Activated gamma-delta T cell treated with Interleukin-2 at 50 U/mL for 16 hours (primary cell): ENCODE measurements at regions not wholly inside any gene's neighbourhood (a gene's known extent, or its start where the extent isn't known, plus 50 kb on each side); places are given as distances from the start of the nearest gene placed in this dataset.
"Not testable (repeated sequence)": the region's sequence is repeated elsewhere in the genome, so short reads cannot be mapped to it uniquely, and the experiment has no call there.

ENCODE experiments used
- DNase-seq: peaks from one replicate; pipeline ENCODE4 v3.0.0-alpha.2; 2020

GRCh38 chr3:67167481-67167880 lies 169.4 kb downstream of the KBTBD8 start:
- no peak for DNase-seq

- DNase-seq = no peak
Measured at GRCh38 chr3:67171841-67172240, 173.7 kb downstream of the KBTBD8 start.

GRCh38 chr3:67173130-67173529 lies 175.0 kb downstream of the KBTBD8 start:
- not testable (repeated sequence) for DNase-seq

DNA sequence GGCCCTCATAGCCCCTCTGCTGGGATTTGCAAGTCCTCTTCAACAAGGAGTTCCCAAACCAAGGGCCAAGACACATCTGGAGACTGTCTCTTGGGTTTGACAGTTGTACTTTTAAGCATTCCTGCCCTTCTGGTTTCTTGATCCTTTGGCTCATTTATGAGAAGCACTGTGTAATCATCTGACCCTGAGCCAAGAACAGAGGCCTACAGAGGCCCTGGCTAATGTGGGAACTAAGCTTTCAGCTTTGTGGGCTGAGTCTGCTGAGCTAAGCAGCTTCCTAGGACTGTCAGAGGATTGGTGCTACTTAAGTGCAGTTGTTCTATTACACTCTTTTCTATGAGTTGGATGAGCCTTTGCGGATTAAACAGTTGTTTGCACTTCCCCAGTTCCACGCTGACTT lies 178.3 kb downstream of the KBTBD8 start:
- DNase-seq = no peak

DNA sequence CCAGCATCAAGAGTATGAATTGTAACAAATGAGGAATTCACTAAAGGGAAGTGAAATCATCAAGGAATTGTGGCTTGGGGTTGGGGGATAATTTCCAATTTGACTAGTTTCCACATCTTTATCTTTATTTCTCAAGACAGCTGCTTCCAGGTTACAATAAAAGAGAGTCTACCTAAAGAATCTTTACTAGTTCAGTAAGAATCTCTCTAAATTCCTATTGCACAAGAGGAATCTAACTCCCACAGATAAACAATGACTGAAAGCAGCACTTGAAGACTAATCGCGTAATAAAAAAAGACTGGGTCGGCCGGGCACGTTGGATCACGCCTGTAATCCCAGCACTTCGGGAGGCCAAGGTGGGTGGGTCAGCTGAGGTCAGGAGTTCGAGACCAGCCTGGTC lies 194.4 kb downstream of the KBTBD8 start:
- no peak for DNase-seq

- no peak for DNase-seq
Measured at GRCh38 chr3:67196677-67197076, 198.6 kb downstream of the KBTBD8 start.

- no peak for DNase-seq
Measured at GRCh38 chr3:67198374-67198773, 200.3 kb downstream of the KBTBD8 start.

DNA sequence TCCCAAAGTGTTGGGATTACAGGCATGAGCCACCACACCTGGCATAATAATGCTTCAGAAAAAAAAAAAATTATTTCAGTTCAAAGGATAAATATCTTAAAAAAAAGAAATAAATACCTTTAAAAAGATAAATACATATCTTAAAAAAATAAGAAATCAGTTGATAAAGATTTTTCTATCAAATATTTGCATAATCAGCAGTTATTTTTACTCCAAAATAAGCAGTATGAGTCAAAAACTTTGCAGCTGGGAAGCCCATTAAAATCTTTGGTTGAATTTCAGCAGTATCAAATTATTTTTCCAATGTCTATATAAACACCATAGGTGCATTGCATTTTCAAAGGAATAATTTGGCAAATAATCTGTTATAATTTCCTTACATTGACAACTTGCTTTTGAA lies 202.5 kb downstream of the KBTBD8 start:
- DNase-seq = no peak

GRCh38 chr3:67201026-67201425 lies 202.9 kb downstream of the KBTBD8 start:
- no peak for DNase-seq

DNA sequence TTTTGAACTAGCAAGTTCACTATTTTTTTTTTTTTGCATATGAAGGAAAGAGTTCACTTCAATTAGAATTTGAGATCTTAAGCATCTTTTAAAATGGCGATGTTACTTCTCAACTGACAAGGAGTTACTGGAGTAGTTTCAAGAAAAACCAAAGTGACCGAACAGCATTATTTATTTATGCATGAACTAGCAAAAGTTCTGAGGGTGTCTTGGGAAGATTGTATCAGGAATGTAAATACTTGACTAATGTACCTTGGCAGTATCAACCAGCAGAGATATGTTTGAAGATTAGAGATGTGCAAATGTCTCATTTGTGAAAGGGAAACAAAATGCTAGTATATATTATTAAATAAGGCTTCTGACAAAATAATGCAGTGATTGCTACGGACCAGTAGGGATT lies 203.9 kb downstream of the KBTBD8 start:
- DNase-seq = no peak

- DNase-seq = no peak
Measured at GRCh38 chr3:67204951-67205350, 206.8 kb downstream of the KBTBD8 start.

GRCh38 chr3:67215690-67216089 lies 217.6 kb downstream of the KBTBD8 start:
- no peak for DNase-seq

DNA sequence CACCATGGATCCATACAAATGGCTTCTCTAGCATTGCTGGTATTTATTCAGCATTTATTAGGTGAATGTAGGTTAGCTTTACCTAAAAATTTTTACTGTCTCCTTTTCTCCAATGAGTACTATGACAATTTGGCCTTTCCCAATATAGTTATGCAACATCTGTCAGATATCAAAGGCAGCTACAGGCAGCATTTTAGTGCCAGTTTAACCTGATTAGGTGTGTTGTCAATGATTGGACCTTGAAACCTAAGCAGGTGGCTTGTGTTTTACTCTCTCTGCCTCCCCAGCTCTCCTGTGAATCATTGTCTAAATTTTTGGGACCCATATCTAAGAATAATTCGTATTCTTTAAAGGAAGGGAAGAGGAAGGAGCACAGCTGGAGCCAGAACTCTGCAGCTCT lies 228.9 kb downstream of the KBTBD8 start:
- DNase-seq = no peak

DNA sequence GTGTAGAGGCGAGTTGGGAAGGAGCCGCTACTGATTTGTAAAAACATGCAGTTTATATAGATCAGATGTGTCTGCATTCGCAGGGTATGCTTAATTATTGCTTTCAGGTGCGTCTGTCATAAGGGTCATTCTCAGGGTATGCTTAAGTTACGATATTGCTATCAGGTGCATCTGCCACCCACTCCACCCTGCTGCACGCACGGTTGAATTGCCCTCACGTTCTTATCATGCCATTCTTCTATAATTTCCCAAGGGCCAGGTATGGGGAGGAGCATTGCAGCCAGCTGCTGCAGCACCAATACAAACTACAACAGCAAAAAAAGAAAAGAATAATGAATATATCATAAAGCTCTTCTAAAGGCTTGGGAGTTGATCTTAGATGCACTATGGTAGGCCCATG lies 230.0 kb downstream of the KBTBD8 start:
- no peak for DNase-seq

DNA sequence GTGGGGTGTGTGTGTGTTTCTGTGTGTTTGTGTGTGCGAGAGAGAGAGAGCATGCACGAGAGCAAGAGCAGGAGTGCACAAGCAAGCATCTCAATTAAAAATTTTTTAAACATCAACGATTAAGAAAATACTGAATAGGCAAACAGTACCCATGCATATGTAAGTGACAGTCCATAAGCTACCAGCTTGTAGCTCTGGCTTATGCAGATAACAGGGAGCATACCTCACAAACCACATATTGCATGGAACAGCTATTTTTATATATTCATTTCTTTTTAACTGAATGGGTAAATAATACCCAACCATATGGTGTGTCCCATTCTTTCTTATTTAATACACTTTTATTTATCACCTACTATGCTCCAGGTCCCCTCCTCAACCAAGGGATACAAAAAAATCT lies 234.5 kb downstream of the KBTBD8 start:
- DNase-seq = no peak

DNA sequence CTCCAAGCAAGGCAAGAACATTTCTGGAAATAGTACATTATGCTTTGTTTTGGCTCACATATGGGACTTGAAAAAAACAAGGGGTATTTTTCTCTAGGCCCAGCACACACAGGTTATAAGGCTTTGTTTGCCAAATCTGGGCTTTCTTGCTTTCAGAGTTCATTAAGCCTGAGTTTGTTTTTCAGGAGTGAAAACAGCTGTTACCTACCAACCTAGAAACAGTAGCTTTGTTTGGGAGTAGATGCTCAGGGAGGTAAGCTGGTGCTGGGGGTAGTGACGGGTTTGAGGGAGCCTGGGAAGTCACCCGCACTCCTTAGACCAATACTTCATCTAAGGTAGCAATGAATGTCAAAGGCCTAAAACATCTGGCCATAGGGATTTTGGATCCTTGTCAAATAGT lies 241.2 kb downstream of the KBTBD8 start:
- no peak for DNase-seq

DNA sequence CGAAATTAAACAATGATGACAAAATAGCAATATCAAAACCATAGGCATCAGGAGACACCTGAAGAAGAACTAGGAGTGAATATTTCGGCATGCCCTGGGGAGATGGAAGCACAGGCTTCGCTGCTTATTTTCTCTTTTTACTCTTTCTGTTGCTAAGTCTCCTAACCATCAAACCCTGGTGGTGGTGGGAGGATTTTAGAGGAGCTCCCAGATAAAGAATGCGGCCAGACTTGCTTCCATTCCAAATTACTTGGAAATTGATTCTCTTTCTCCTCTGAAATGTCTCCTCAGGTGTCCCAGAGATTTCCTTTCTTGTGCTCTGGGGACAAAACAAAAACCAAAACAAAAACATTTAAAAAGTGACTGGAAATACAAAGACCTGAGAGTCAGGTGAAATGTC lies 243.0 kb downstream of the KBTBD8 start:
- no peak for DNase-seq

DNA sequence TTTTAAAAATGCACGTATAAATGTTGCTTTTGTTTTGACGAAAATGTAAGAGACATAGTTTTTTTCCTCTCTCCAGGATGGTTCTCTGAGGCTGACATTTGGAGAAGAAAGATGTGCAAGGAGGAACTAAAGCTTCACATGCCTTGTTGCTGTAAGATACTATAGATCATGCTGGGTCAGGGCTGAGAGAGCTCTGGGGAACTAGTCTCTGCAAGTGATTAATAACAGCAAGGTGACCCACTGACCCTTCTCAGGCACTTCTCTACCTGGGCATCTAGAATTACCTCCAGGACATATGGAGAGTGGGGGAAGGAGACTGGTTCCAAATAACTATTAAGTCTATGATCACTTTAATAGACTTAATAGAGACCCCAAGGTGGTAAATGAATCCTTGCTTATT lies 246.0 kb downstream of the KBTBD8 start:
- DNase-seq = no peak

DNA sequence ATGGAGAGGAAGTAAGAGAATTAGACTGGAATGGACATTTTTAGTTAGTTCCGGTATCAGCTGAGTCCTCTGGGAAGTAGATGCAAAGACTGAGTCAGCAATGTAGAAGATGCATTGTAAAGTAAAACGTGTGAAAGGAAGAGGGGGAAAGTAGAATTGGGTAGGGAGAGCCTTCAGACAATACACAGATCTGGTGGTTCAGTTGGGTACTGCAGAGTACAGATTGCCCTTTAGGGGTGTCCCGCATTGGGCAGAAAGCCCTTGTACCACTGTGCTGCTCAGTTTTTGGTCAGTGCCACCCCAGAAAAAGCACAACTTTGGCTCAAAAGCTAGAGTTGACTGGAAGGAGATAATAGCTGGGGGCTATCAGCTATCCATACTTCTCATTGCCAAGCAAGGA lies 247.4 kb downstream of the KBTBD8 start:
- DNase-seq = no peak

DNA sequence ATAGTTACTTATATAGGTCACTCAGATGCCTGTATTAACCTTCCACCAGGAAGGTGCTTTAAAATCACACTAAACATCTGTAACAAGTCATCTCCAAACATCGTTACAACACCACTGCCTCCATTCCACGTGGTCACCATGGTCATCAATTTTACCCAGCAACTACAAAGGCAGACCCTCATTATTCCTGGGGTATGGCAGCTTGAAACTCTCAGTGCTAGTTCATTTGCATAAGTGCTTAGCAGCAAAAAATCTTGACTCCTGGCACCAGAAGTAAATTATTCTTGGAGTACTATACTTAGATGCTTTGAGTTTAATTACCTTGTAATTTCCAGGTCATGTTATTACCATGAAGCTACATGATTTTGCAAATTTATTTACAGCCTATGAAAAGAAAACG lies 250.6 kb downstream of the KBTBD8 start:
- DNase-seq = no peak

- not testable (repeated sequence) for DNase-seq
Measured at GRCh38 chr3:67252906-67253305, 254.8 kb downstream of the KBTBD8 start.

- no peak for DNase-seq
Measured at GRCh38 chr3:67278015-67278618, 280.0 kb downstream of the KBTBD8 start.

DNA sequence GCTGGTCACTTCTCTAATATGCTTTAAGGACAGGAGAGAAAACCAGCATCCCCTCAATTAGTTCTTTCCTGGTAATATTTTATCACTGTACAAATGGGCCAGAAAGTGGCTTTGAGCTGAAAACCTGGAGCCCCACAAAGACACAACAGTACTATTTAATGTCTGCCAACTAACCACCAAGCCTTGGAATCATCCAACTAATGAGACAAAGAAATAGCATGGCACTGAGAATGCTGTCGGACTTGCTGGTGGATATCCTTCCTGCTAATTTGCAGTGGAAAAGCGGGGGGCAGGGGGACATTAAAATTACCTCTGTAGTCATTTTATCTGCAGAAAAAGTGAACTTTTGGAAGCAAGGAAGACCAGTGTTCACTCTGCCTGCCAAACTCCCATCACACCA lies 288.5 kb downstream of the KBTBD8 start:
- DNase-seq = no peak

- no peak for DNase-seq
Measured at GRCh38 chr3:67288466-67289106, 290.5 kb downstream of the KBTBD8 start.

DNA sequence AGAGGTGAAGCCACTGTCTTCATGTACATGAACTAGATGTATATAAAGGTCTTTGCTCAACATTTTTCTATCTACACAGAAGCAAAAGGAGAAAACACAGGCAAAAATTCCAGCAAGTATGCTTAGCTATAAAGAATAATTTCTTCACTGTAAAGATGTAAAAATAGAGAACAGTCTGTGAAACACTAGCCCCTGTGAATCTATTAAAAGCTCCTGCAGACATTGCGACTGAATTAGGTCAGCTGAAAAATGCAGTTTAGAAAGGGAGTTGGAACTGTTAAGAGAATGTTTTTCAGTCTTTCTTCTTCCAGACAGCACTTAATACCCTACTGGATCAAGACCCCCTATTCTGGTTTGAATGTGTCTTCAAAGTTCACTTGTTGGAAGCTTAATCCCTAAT lies 291.5 kb downstream of the KBTBD8 start:
- DNase-seq = no peak
